Effector CD4-positive, alpha-beta T cell (primary cell): ENCODE measurements at regions not wholly inside any gene's neighbourhood (a gene's known extent, or its start where the extent isn't known, plus 50 kb on each side); places are given as distances from the start of the nearest gene placed in this dataset.

Experiments used
- DNase-seq: peaks from one replicate; pipeline ENCODE4 v3.0.0-alpha.2; 2020

DNA sequence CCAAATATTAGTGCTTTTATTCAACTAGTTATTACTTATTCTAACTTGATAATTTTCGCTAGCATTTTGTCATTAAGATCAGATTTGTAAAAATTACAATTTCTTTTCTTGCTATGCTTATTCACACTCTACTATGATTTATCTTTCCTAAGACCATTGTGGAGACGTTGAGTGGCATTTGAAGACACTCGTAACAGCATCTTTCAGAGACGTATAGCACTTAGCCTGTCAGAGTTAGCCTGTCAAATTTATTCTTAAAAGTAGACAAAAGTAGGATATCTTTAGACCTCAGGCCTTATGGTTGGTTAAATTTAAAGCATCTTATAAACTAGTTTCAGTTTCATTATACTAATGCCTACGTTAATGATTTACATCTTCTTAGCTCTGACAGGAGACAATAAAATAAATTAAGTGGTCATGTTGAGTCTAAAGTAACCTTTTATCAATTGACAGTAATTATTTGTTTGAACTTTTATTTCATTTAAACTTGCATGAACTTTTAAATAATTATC, 1410.1 kb downstream of the MRPL39 start:
- no peak for DNase-seq

DNA sequence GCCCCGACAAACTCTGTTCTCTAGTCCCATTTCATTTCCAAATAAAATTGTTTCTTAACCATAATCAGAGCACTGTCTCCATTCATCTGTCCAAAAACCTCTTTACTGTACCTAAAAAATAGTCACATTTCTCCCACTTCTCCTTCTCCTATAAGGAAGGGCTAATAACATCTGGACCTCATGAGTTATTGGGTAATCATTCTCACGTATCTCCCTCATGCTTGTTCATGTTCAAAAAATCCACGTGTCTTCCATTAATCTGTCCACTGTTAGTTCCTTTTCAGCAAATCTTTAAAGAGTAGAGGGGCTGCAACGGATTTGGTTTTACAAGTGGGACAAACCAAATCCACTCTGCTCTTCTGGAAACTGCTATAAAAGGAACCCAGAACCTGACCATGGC, 1418.8 kb downstream of the MRPL39 start:
- no peak for DNase-seq

DNA sequence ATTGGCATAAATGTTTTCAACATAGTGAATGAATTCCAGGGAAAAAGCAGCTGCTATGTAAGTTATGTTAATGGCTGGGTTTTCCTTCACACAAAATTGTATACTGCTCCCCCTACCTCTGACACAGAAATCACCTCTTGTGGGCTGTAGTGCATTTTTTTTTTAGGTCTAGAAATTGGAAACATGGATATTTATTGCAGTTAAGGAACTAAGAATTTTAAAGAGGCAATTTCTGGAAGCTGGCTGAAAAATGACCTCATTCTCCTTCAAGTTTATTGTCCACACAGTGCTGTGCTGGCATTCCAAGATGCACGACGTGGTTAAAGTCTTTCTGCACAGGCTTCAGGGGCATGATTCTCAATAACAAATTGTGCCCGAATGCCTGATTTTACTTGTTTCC, 1424.2 kb downstream of the MRPL39 start:
- no peak for DNase-seq

DNA sequence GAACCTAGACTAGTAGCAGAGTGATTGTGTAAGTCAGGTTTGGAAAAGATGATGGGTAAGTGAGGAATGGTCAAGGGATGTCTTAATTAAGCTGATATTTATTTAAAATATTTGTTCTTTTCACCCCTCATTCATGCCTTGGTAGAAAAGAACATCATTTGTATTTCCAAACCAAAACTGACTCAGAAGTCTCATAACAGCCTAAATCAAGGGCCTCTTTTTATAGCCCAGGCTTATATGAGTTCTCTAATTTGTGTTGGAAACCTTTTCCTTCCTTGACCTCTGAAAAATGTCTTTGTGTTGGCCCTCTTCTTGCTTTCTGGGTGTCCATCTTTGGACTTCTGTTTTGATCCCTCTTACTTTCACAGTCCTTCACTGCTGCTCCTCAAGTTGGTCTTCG, 1428.2 kb downstream of the MRPL39 start:
- DNase-seq = no peak

DNA sequence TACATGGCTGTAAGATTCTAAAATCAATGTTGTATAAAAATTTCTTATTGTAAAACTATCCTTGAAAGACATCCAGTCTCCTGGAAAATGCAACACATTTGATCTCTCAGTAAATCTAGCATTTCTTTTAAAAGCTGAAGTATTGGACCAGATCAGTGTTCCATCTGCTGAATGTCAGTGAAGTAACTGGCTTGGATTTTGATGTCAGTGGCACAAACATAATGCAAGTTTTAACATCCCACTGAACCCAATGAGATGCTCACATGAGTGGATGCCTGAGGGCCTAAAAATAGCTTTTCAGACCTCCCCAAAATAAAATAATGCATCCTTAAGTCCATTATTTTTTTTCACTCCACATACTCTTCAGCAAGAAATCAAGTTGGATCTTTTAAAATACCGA, 1432.2 kb downstream of the MRPL39 start:
- DNase-seq = no peak

DNA sequence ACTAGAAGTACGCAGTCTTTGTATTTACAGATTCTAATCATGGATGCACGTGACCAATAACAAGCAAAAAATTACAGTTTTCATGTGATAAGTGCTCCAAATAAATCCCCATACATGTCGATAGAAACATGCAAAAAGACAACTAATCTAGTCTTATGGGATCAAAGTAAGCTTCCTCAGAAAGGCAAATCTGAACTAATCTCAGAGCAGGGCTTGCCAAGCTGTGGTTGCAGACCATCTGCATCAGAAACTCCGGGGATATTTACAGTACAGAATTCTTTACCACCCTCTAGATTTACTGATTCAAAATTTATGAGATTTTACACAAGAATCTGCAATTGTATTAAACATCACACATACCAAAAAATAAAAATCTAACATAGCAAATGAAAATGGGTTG, 1435.5 kb downstream of the MRPL39 start:
- no peak for DNase-seq

DNA sequence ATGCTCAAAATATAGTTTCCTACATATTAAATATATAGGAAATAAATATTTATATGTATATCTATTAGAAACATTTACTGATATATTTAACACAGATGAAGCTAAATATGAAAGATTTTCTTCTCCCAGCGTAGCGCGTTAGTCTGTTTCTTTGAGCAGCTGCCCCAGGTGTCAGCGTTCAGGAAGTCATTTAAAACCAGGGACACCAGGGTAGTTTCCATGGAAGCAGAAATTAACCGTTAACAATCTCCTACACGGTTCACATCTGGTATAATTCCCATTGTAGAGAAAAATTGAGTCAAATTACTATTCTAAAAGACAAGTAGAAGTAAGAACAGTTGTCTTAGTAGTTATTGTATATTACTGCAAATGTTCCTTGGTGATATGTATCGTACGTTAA, 1443.7 kb downstream of the MRPL39 start:
- no peak for DNase-seq

DNA sequence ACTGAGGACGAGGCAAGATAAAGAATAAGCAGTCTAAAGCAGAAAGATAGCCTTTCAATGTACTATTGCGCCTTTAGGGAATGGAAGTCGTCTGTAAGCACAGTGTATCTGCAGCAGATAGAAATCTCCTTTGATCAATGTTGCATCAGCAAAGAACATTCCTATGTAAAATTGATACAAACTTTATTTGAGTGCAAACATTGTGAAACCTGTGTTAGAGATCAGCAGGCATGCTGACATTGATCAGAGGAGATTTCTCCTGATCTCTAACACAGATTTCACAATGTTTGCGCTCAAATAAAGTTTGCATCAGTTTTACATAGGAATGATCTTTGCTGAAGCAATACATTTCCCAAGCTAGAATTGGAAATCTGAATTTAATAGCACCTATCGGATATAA, 1446.8 kb downstream of the MRPL39 start:
- no peak for DNase-seq

DNA sequence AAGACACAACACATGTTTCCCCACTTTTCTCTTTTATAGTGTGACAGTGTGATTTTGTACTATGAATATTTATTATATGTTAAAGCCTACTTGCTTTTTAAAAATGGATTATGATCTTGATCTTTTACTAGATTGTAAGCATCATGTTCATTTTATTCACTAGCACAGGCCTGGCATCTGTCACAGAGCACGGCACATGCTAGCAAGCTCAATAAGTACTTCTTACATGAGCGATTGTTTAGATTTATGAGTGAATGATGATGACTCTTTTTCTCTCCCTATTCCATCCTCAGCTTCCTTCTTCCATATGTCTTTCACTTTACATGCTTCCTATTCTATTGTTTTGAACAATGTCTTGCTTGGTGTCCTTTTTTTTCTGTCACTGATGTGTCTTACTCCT, 1454.1 kb downstream of the MRPL39 start:
- DNase-seq = no peak

DNA sequence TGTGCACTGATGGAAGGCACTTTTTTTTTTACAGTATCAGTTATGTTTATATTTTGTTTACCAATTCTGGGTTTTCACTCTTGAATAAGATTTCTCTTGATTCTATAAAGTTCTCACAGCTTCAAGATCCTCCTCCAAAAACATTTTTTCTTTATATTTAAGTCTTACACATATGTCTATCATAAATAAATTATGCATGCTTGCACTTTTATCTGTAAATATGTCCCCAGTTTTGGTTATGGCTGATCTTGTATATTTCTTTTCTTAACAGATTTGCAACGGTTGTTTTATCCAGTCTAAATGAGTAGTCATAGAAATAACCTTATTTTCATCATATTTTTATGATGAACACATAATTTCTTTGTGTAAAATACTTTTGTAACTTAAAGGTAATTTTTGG, 1456.5 kb downstream of the MRPL39 start:
- DNase-seq = no peak

DNA sequence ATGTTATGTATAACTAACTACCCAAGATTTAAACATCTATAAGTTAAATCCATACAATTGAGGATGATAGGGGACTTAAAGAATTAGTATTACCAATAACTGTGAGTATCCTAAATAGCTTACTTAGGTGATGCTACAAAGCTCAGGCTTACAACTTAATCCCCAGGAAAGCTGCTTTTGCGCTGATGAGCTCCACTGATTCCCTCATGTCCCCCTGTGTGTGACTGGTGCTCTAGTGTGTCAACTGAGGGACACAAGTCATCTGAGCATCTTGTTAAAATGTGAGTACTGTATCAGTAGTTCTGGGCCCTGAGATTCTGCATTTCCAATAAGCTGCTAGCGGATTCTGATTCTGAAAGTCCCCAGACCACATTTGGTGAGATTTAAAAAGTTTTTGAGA, 1458.8 kb downstream of the MRPL39 start:
- DNase-seq = no peak

DNA sequence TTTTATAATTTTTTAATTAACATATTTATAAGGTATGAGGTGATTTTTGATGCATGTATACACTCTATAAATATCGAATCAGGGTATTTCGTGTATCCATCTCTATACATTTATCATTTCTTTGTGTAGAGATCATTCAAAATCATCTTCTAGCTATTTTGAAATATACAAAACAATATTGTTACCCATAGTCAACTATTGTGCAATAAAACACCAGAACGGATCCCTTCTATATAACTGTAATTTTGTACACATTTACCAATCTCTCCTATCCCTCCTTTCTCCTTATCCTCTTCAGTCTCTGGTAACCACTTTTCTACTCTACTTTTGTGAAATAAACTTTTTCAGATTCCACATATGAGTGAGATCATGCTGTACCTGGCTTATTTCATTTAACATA, 1459.6 kb downstream of the MRPL39 start:
- DNase-seq = no peak

DNA sequence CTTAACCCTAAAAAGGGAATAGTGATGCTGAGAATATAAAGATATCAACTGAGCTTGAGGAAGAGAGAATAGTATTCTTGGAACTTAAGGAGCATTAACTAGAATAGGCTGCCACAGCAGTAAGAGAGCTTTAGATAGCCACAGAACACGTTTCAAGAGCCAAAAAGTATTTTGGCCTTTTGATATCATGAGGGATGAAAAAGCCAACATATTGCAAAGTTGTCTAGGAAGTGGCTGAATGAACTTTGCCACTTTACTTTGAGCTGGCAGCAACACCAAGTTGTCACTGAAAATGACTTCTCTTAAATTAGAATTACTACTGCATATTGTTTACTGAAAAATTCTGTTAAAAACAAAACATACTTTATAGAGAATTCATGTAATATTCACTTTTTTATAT, 1476.2 kb downstream of the MRPL39 start:
- DNase-seq = no peak

DNA sequence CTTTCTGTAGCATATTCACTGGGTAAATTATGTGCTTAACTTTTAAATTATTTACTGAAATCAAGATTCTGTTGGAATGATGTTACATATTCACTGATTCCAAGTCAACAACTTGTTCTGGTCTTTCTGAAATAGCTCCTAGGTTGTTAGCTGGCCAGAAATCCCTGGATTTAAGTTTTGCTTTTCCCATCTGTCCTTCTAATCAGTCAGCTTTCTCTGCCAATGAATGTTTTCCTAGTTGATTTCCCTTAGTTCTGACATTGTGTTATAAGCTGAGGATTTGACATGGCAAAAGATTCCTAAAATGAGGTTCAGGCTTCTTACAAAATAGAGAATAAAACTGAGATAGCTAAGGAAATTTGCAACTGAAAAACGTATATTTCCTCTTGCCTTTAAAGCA, 1479.6 kb downstream of the MRPL39 start:
- DNase-seq = no peak

DNA sequence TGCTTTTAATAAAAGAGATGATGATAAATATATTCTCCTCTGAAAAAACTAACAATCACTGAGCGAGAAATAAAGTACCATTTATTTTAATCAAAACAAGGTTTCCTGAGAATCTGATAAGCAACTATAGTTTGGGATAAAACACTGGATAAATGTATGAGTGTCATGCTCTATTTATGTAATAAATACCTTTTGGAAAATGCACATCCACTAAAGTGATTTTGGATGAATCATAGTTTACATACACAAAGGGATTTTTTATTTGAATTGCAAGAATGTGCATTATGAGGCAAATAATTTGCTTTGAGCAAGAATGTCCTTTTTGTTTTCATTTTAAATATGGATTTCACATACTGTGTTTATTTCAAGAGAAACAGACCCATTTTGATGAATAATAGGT, 1483.5 kb downstream of the MRPL39 start:
- DNase-seq = no peak

DNA sequence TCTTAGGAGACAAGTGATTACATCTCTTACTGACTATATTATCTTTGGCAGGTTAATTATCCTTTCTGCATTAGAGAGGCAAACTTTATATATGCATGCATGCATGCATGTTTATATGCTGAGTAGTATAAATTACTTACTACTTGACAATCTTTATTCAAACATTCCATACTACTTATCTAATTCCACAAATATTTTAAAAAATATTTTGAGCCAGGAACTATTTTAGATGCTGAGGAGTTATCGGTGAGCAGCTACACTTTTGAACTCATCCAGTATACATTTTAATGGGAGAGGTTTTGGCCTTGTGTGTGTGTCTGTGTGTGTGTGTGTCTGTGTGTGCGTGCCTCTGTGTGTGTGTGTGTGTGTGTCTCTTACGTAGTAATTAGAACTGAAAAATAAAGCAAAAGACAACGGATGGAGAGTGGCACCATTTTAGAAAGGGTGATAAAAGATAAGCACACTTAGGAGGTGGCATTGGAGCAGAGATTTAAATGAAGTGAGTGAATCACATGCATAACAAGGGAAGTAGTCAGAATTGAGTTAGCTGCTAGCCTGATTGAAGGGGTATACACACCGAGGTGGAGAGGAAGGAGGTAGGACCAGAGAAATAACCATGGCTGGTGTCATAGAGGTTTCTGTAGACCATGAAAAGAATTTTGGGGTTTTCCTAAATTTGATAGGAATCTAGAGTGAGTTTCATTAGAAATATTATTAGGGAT, 1488.4 kb downstream of the MRPL39 start:
- no peak for DNase-seq

DNA sequence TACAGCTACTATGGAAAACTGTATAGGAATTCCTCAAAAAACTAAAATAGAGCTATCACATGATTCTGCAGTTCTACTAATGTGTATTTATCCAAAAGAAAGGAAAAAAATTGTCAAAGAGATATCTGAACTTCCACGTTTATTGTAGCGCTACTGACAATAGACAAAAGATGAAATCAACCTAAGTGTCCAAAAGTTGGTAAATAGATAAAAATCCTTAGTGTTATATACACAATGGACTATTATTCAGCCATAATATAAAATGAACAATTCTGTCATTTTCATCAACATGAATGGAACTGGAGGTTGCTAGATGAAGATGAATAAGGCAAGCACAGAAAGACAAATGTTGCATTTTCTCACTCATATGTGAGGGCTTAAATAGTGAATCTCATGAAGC, 1492.1 kb downstream of the MRPL39 start:
- DNase-seq = no peak

DNA sequence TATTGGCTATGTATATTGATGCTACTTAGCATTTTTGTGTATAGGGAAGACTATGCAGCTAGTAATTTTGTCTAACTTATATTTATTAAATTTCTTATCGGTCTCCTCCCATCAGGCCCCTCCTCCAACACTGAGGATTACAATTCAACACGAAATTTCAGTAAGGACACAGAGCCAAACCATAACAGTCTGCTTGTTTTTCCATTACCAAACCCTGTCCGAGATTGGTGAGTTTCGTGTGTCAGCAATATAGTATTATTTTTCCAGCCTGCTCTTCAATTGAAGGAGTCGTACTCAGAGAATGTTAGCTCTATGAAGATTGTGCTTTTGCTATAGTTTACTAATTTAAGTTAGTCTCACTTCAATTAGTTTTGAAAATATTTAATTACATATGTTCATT, 1495.3 kb downstream of the MRPL39 start:
- no peak for DNase-seq

DNA sequence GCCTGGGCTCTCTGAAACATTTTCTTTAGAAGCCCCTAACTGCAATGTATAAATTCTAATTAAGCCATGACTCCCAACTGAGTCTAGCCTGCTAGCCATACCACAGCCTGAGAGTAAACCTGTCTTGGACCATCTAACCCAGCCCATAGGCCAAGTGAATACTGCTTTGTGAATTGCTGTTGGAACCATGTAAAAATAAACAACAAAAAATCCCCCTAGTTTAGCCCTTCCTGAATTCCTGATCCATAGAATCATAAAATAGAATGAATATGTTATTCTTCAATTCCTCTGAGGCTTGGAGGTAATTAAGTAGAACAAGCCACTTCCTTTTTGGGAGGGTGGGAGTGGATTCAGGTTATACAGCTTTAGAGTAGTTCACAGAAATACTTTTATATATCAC, 1496.4 kb downstream of the MRPL39 start:
- DNase-seq = no peak

DNA sequence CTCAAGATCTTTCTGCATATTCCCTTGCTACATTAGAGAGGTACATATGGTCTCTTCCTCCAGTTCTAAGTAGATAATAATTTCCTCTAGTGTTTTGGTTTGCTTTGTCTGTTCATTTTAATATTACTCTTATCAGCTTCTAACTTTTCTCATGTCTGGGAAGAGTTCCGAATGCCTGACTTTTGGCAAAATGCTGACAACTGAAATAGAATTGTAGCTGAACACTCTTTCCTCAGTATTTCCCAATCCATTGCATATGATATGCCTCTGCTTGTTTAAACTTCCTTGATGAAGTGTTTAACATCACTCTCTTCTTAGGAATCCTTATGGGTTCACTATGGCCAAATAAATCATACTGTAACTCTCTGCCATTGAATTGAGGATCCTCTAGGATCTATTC, 1510.1 kb downstream of the MRPL39 start:
- DNase-seq = no peak

DNA sequence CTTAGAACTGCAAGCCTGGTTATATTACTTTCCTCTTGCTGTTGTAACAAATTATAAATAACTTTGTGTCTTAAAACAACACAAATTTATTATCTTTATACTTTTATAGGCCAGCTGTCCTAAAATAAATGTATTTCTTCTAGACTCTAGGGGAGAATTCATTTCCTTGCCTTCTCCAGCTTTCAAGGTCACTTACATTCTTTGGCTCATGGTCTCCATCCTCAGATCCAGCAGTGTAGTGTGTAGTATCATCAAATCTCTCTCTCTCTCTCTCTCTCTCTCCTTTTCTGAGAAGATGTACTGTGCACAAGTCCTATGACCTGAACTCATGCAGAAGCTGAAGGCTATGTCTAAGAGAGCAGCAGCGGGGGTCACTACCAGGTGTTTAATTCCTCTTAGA, 1510.6 kb downstream of the MRPL39 start:
- DNase-seq = no peak

DNA sequence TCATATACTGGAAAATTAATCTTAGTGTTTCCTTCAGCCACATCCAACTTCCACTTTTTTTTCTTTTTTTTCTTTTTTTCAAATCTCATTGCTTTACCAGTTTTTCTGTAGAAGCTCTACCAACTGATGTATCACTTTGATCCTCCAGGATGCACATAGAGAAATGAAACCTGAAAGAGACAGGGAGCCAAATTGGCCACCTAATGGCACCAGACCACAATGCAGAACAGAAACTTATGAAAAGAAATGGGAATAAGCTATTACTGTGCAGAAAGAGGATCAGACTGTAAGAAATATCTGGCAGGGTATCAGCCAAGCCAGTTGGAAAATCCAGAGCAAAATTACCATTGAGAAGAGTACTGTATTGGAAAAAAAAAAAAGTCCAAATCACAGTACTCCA, 1514.2 kb downstream of the MRPL39 start:
- no peak for DNase-seq

DNA sequence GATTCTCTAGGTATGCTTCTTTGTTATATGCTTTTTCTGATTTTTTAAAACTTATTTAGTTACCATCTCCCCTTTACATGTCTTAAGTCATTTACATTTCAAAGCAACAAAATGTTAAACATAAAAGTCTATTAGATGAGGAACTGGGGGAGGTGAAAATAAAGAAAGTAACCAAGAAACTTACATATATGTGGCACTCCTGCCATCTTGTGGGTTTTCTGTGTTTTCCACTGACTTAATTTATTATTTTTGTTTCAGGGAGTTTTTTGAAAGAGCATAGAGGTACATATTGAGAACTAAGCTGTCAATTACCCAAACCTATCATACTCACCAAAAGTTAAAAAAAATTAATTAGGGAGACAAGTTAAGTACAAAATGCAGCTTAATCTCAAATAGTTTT, 1531.1 kb downstream of the MRPL39 start:
- no peak for DNase-seq

DNA sequence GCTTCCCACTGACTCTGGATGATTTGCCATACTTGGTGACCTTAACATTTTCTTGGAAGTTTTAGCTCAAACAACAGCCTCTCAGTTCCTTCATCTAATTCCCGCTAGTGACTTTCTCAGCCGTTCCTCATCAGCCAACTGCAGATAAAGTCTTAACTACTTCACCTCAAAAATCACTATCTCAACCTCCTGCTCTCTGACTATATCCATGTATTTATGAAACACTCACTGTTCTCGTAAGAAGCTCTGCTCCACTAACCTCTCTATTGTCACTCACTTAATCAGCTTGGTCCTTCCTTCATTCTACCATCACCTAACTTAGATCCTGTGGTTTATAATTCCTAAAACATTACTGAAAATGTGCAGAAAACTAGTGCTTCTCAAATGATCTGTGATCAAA, 1551.6 kb downstream of the MRPL39 start:
- no peak for DNase-seq

DNA sequence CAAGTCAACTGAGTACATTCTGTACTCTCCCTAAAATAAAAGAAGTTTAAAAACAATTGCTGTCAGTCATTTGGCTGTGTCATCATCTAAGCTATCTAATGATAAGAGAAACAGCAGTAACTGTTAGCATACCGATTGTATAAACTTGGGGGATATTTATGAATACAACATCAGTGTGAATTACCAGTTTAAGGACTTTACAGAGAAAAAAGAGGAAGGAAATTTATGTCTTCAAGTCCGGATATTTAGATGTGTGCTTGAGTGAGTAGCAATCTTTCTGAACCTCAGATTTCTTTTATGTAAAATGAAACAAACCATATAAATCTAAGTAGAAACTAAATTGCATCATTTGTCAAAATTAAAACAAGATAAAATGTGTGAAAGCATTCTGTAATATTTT, 1557.0 kb downstream of the MRPL39 start:
- no peak for DNase-seq
